ENCODE measurements at regions not wholly inside any gene's neighbourhood (a gene's known extent, or its start where the extent isn't known, plus 50 kb on each side); places are given as distances from the start of the nearest gene placed in this dataset.

DNA sequence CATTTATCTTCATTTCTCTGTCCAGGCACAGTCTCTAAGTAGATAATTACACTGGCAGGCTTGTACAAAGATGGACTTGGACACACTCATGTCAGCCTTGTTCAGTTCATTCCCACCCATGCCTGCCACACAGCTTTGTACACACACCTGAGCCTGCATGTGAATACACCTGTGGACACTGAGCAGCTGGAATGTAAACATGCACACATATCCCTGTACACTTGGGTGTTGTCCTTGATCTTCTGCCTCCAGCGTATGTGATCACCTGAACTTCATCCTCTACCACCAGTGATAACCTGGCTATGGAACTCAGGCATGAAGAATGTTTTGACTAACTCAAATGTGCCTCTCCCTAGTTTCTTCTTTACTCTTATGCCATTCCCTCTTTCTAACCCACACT is 190.6 kb downstream of the DHX35 start:
- H3K27ac ChIP-seq (ENCODE audit: low read depth, low read length): no peak overlapping the region
- no peaks in the 10 kb centered on the region; a peak in 1 of 8 replicates for H3K36me3 ChIP-seq (ENCODE audit: control insufficient read depth in 2 of 4, insufficient read depth in 4 of 4, low read length in 3 of 4)
- H2AK5ac ChIP-seq (ENCODE audit: low read depth, low read length): no peak overlapping the region
- no peak overlapping the region for H4K8ac ChIP-seq (ENCODE audit: extremely low read depth, insufficient read depth, low read length)
- no peak overlapping the region for H2AFZ ChIP-seq (ENCODE audit: low read length)
- H4K5ac ChIP-seq (ENCODE audit: insufficient read length, low read depth, low read length): no peak overlapping the region
- no peak overlapping the region for H3K23ac ChIP-seq (ENCODE audit: insufficient read length)
- no peak overlapping the region for H3K56ac ChIP-seq (replicated peaks; ENCODE audit: insufficient read length, low read depth, low read length)
- no peak overlapping the region for H3K18ac ChIP-seq (ENCODE audit: extremely low read depth, low read length)
- H3K4me2 ChIP-seq (ENCODE audit: insufficient read depth in 1 of 2, low read depth in 2 of 2, low read length in 2 of 2): no peak overlapping the region
- no peak overlapping the region for H2BK15ac ChIP-seq (ENCODE audit: low read length)
- no peak overlapping the region for H2BK5ac ChIP-seq (ENCODE audit: low read depth, low read length)
- no peak overlapping the region for H3K9ac ChIP-seq (replicated peaks in 1 of 4; ENCODE audit: extremely low read depth in 1 of 4, low read depth in 3 of 4, low read length in 3 of 4)
- H3K79me2 ChIP-seq (ENCODE audit: control insufficient read depth in 1 of 2, insufficient read depth in 2 of 2, low read length in 2 of 2): no peaks in the 10 kb centered on the region
- H3K23me2 ChIP-seq (ENCODE audit: low read depth, low read length): no peaks in the 10 kb centered on the region; the same call in 1 of the 2 replicates
- no peak for DNase-seq (ENCODE audit: low read depth in 1 of 2, low spot score in 2 of 2)
- no peaks in the 10 kb centered on the region for H3K9me3 ChIP-seq (ENCODE audit: insufficient read depth in 2 of 2, low read depth in 1 of 2, low read length in 1 of 2)
- H3K4ac ChIP-seq (replicated peaks; ENCODE audit: insufficient read length, low read depth, low read length): no peak overlapping the region
- ChIA-PET POLR2A (ENCODE audit: partially characterized antibody) (no interaction called here), CTCF (ENCODE audit: partially characterized antibody) (interaction anchor here (0.8 kb wide), 2 partner anchors 11 to 32 kb away, joined by 3 read pairs; no protein-coding TSS in a partner anchor)
- H3K4me3 ChIP-seq (ENCODE audit: extremely low read depth in 1 of 4, insufficient read depth in 2 of 4, low read depth in 3 of 4, low read length in 4 of 4): no peak overlapping the region
- FAIRE-seq: no peak
- H3K79me1 ChIP-seq (ENCODE audit: low read depth, low read length): no peaks in the 10 kb centered on the region; the same call in 1 of the 2 replicates
- no peak overlapping the region for H4K91ac ChIP-seq (replicated peaks; ENCODE audit: insufficient read length, low read length)
- no peak overlapping the region for H2BK20ac ChIP-seq (ENCODE audit: low read length)
- no peak overlapping the region for H2BK12ac ChIP-seq (ENCODE audit: low read depth, low read length)
- H3K4me1 ChIP-seq (replicated peaks in 1 of 4; ENCODE audit: control insufficient read depth in 3 of 4, insufficient read depth in 4 of 4, low read length in 3 of 4): no peaks in the 10 kb centered on the region
- WGBS, 2 experiments (ENCODE audit: extremely low coverage in 1 of 2, insufficient coverage in 1 of 2, insufficient read length in 1 of 2, insufficient replicate concordance in 2 of 2, low coverage in 1 of 2, low lambda C conversion rate in 2 of 2, missing lambda C conversion rate in 1 of 2): 87% methylated on average over 1 of the region's 1 CpG; no CpG with 5 or more reads in 1 of the 2 experiments
- no peaks in the 10 kb centered on the region for H3K27me3 ChIP-seq (replicated peaks in 1 of 4; ENCODE audit: control insufficient read depth in 3 of 4, extremely low read depth in 1 of 4, insufficient read depth in 3 of 4, low read length in 3 of 4)
- H3K14ac ChIP-seq (ENCODE audit: insufficient read length): no peak overlapping the region
- H4K20me1 ChIP-seq (replicated peaks in 1 of 2; ENCODE audit: control insufficient read depth in 1 of 2, insufficient read depth in 2 of 2, low read length in 2 of 2): no peaks in the 10 kb centered on the region
- H2BK120ac ChIP-seq (replicated peaks; ENCODE audit: low read depth, low read length): no peak overlapping the region
- TF ChIP-seq BACH1 (IDR thresholded peaks at IDR 0.05; ENCODE audit: low read length): no peak
- TF ChIP-seq SP2 (IDR thresholded peaks at IDR 0.05; ENCODE audit: low read length): no peak
- no peak for TF ChIP-seq E2F6 (IDR thresholded peaks at IDR 0.05)
- TF ChIP-seq TEAD4 (IDR thresholded peaks at IDR 0.05; ENCODE audit: low read depth, low read length): no peak
- TF ChIP-seq POLR2A (IDR thresholded peaks at IDR 0.05; ENCODE audit: control extremely low read depth in 1 of 2, low read depth in 2 of 2, low read length in 2 of 2): no peak
- no peak for TF ChIP-seq SIX5 (IDR thresholded peaks at IDR 0.05; ENCODE audit: low read depth, low read length)
- no peak for TF ChIP-seq ASH2L (IDR thresholded peaks at IDR 0.05; ENCODE audit: low read length)
- TF ChIP-seq YY1 (IDR thresholded peaks at IDR 0.05; ENCODE audit: low read depth, low read length): no peak
- TF ChIP-seq KDM4A (IDR thresholded peaks at IDR 0.05; ENCODE audit: low read depth, low read length, severe bottlenecking): no peak
- no peak for TF ChIP-seq RBBP5 (IDR thresholded peaks at IDR 0.05; ENCODE audit: borderline replicate concordance, low read depth, low read length)
- TF ChIP-seq SP1 (IDR thresholded peaks at IDR 0.05; ENCODE audit: low read depth, low read length): no peak
- no peak for TF ChIP-seq MAFK (IDR thresholded peaks at IDR 0.05; ENCODE audit: low read depth, low read length)
- no peak for TF ChIP-seq KDM5A (IDR thresholded peaks at IDR 0.05; ENCODE audit: low read length)
- TF ChIP-seq HDAC6 (IDR thresholded peaks at IDR 0.05; ENCODE audit: low read depth, low read length): no peak
